ENCODE measurements at regions not wholly inside any gene's neighbourhood (a gene's known extent, or its start where the extent isn't known, plus 50 kb on each side); places are given as distances from the start of the nearest gene placed in this dataset.

GRCh38 chr9:102875687-102876086 is 119.4 kb upstream of the CYLC2 start:
- TF ChIP-seq, protein P1, sequence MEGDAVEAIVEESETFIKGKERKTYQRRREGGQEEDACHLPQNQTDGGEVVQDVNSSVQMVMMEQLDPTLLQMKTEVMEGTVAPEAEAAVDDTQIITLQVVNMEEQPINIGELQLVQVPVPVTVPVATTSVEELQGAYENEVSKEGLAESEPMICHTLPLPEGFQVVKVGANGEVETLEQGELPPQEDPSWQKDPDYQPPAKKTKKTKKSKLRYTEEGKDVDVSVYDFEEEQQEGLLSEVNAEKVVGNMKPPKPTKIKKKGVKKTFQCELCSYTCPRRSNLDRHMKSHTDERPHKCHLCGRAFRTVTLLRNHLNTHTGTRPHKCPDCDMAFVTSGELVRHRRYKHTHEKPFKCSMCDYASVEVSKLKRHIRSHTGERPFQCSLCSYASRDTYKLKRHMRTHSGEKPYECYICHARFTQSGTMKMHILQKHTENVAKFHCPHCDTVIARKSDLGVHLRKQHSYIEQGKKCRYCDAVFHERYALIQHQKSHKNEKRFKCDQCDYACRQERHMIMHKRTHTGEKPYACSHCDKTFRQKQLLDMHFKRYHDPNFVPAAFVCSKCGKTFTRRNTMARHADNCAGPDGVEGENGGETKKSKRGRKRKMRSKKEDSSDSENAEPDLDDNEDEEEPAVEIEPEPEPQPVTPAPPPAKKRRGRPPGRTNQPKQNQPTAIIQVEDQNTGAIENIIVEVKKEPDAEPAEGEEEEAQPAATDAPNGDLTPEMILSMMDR (IDR thresholded peaks at IDR 0.05 in 4 of 5, conservative IDR thresholded peaks at IDR 0.05 in 1 of 5): no peak
- no peak for TF ChIP-seq POLR2A (IDR thresholded peaks at IDR 0.05)
